ENCODE measurements at regions not wholly inside any gene's neighbourhood (a gene's known extent, or its start where the extent isn't known, plus 50 kb on each side); places are given as distances from the start of the nearest gene placed in this dataset.

- H3K27me3 ChIP-seq (replicated peaks; ENCODE audit: insufficient read depth, low read depth, low read length, poor library complexity): no peaks in the 10 kb centered on the region
- ChIA-PET POLR2A (ENCODE audit: low non-redundant PET) (no interaction called here), CTCF (no interaction called here)
- intact Hi-C loops (cut with micrococcal nuclease; ENCODE audit: unreplicated experiment): no loop called here
- no peak for DNase-seq (ENCODE audit: low spot score)
- H3K27ac ChIP-seq (ENCODE audit: low read depth, low read length, poor library complexity, severe bottlenecking): no peak overlapping the region
- H3K9me3 ChIP-seq (ENCODE audit: low read depth, low read length, poor library complexity, severe bottlenecking): no peaks in the 10 kb centered on the region
- BruUV-seq (replicated peaks): no TSS peak
- peaks cover 8% of the 10 kb centered on the region for H3K4me1 ChIP-seq (ENCODE audit: insufficient read depth, low read length, poor library complexity, severe bottlenecking)
- H3K4me3 ChIP-seq (ENCODE audit: low read depth, low read length, poor library complexity, severe bottlenecking): no peak overlapping the region
- no peak for TF ChIP-seq EZH2 (IDR thresholded peaks at IDR 0.05; ENCODE audit: borderline replicate concordance, low read depth, low read length, poor library complexity, severe bottlenecking)
- TF ChIP-seq, protein P1, sequence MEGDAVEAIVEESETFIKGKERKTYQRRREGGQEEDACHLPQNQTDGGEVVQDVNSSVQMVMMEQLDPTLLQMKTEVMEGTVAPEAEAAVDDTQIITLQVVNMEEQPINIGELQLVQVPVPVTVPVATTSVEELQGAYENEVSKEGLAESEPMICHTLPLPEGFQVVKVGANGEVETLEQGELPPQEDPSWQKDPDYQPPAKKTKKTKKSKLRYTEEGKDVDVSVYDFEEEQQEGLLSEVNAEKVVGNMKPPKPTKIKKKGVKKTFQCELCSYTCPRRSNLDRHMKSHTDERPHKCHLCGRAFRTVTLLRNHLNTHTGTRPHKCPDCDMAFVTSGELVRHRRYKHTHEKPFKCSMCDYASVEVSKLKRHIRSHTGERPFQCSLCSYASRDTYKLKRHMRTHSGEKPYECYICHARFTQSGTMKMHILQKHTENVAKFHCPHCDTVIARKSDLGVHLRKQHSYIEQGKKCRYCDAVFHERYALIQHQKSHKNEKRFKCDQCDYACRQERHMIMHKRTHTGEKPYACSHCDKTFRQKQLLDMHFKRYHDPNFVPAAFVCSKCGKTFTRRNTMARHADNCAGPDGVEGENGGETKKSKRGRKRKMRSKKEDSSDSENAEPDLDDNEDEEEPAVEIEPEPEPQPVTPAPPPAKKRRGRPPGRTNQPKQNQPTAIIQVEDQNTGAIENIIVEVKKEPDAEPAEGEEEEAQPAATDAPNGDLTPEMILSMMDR (conservative IDR thresholded peaks at IDR 0.05; ENCODE audit: low read depth, low read length): no peak
- no peaks in the 10 kb centered on the region for H3K36me3 ChIP-seq (ENCODE audit: insufficient read depth, low read length, poor library complexity, severe bottlenecking)
Measured at GRCh38 chr2:144827404-144827803, 307.5 kb upstream of the ZEB2 start.

DNA sequence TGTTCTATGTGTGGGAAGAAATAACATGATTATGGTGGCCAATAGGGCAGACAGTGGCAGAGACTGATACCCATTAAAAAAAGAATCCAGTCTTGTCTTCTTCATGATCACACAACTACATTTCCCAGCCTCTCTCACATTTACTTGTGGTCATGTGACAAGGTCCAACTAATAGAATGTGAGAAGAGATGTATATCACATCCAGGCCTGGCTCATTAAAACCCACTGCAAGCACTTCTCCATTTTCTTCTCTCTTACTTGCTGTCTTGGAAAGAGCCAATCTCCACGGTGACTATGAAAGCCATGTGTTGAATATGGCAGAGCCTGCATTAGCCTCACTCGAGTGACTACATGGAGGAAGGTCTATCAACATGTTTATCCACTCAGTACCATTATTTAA is 306.2 kb upstream of the ZEB2 start:
- Histone ChIP-seq H3K27ac (ENCODE audit: low read depth, low read length, poor library complexity, severe bottlenecking) (no peak overlapping the region), H3K4me3 (ENCODE audit: low read depth, low read length, poor library complexity, severe bottlenecking) (no peak overlapping the region), H3K36me3 (ENCODE audit: insufficient read depth, low read length, poor library complexity, severe bottlenecking) (no peaks in the 10 kb centered on the region), H3K9me3 (ENCODE audit: low read depth, low read length, poor library complexity, severe bottlenecking) (no peaks in the 10 kb centered on the region), H3K4me1 (ENCODE audit: insufficient read depth, low read length, poor library complexity, severe bottlenecking) (no peaks in the 10 kb centered on the region), H3K27me3 (replicated peaks; ENCODE audit: insufficient read depth, low read depth, low read length, poor library complexity) (no peaks in the 10 kb centered on the region)
- BruUV-seq (replicated peaks): no TSS peak
- ChIA-PET CTCF (no interaction called here), POLR2A (ENCODE audit: low non-redundant PET) (interaction anchor here (0.6 kb wide), 1 partner anchor 115 kb away, joined by 3 read pairs; no protein-coding TSS in a partner anchor)
- intact Hi-C loops (cut with micrococcal nuclease; ENCODE audit: unreplicated experiment): no loop called here
- no peak for DNase-seq (ENCODE audit: low spot score)
- TF ChIP-seq, protein P1 (conservative IDR thresholded peaks at IDR 0.05; ENCODE audit: low read depth, low read length): no peak
- TF ChIP-seq EZH2 (IDR thresholded peaks at IDR 0.05; ENCODE audit: borderline replicate concordance, low read depth, low read length, poor library complexity, severe bottlenecking): no peak

GRCh38 chr2:144825331-144826020 is 305.6 kb upstream of the ZEB2 start:
- POLR2A ChIA-PET (ENCODE audit: low non-redundant PET): interaction anchor here (0.6 to 0.7 kb wide), 2 partner anchors 11 to 116 kb away, joined by 3 to 4 read pairs; no protein-coding TSS in a partner anchor
- no TSS peak for BruUV-seq (replicated peaks)

More at GRCh38 chr2:144825331-144826020, 305.6 kb upstream of the ZEB2 start:
- Histone ChIP-seq H3K27ac (ENCODE audit: low read depth, low read length, poor library complexity, severe bottlenecking) (no peak overlapping the region), H3K9me3 (ENCODE audit: low read depth, low read length, poor library complexity, severe bottlenecking) (no peaks in the 10 kb centered on the region), H3K27me3 (replicated peaks; ENCODE audit: insufficient read depth, low read depth, low read length, poor library complexity) (no peaks in the 10 kb centered on the region), H3K4me1 (ENCODE audit: insufficient read depth, low read length, poor library complexity, severe bottlenecking) (no peaks in the 10 kb centered on the region), H3K36me3 (ENCODE audit: insufficient read depth, low read length, poor library complexity, severe bottlenecking) (no peaks in the 10 kb centered on the region), H3K4me3 (ENCODE audit: low read depth, low read length, poor library complexity, severe bottlenecking) (no peak overlapping the region)
- TF ChIP-seq EZH2 (IDR thresholded peaks at IDR 0.05; ENCODE audit: borderline replicate concordance, low read depth, low read length, poor library complexity, severe bottlenecking): no peak
- TF ChIP-seq, protein P1 (conservative IDR thresholded peaks at IDR 0.05; ENCODE audit: low read depth, low read length): no peak
- DNase-seq (ENCODE audit: low spot score): no peak
- intact Hi-C loops (cut with micrococcal nuclease; ENCODE audit: unreplicated experiment): no loop called here
- CTCF ChIA-PET: no interaction called here
